Transverse colon (tissue), 4 donors: ENCODE measurements at regions not wholly inside any gene's neighbourhood (a gene's known extent, or its start where the extent isn't known, plus 50 kb on each side); places are given as distances from the start of the nearest gene placed in this dataset.
A peak's percentile ranks its signal among the peaks of the same experiment; 100 is the strongest.

ENCODE experiments used
- CTCF ChIP-seq, 5 experiments: fragments of 200-600 bp in 3 of 5; fragments of 450-650 bp in 2 of 5; sonication (generic) in 3 of 5; IDR thresholded peaks; 1 replicate in 2 of 5; 2 replicates in 3 of 5; pipeline ENCODE4 v1.5.1; 2016 to 2017; ENCODE audit warnings: antibody characterized with exemption in 5 of 5, inconsistent platforms in 3 of 5, mild to moderate bottlenecking in 2 of 5, moderate library complexity in 1 of 5
- POLR2A ChIP-seq: fragments of 450-650 bp; IDR thresholded peaks from one replicate; pipeline ENCODE4 v1.6.1; 2016; ENCODE audit warnings: antibody characterized with exemption, mild to moderate bottlenecking, moderate library complexity
- POLR2AphosphoS5 ChIP-seq, 3 donors: sonication (generic); formaldehyde crosslinking; IDR thresholded peaks; one replicate each; pipeline ENCODE4 v1.6.1; 2016; ENCODE audit warnings: antibody characterized with exemption in 3 of 3

- TF ChIP-seq CTCF (IDR thresholded peaks at IDR 0.05), result no peak
- TF ChIP-seq POLR2A, result no peak
- peak; percentile 51 to 77 (median 71) for TF ChIP-seq POLR2AphosphoS5 (IDR thresholded peaks at IDR 0.05)
These were observed 109.9 kb upstream of the ANKRD30A start for GRCh38 chr10:37015498-37015897.
